ENCODE measurements at regions not wholly inside any gene's neighbourhood (a gene's known extent, or its start where the extent isn't known, plus 50 kb on each side); places are given as distances from the start of the nearest gene placed in this dataset.

- TF ChIP-seq CTCF (IDR thresholded peaks at IDR 0.05 in 8 of 11, conservative IDR thresholded peaks at IDR 0.05 in 3 of 11) = no peak
- no peak for TF ChIP-seq POLR2AphosphoS5 (IDR thresholded peaks at IDR 0.05)
Measured at GRCh38 chr2:103155308-103155707, 393.5 kb downstream of the TMEM182 start.
